ENCODE measurements at regions not wholly inside any gene's neighbourhood (a gene's known extent, or its start where the extent isn't known, plus 50 kb on each side); places are given as distances from the start of the nearest gene placed in this dataset.

GRCh38 chr2:30334762-30335363, 103.5 kb downstream of the LBH start:
- no peak for TF ChIP-seq CTCF (IDR thresholded peaks at IDR 0.05; ENCODE audit: poor library complexity, severe bottlenecking)
- no peak for TF ChIP-seq EZH2 (IDR thresholded peaks at IDR 0.05; ENCODE audit: borderline replicate concordance, insufficient read depth, low read length, poor library complexity, severe bottlenecking)
- no peak for TF ChIP-seq REST (IDR thresholded peaks at IDR 0.05; ENCODE audit: borderline replicate concordance)
- no peak for TF ChIP-seq RAD21 (conservative IDR thresholded peaks at IDR 0.05)
- no peak for TF ChIP-seq POLR2AphosphoS5 (IDR thresholded peaks at IDR 0.05)
- no peak for TF ChIP-seq SMC3 (conservative IDR thresholded peaks at IDR 0.05; ENCODE audit: poor library complexity)
- no peak for TF ChIP-seq EP300 (conservative IDR thresholded peaks at IDR 0.05; ENCODE audit: poor library complexity, severe bottlenecking)
- no peak for TF ChIP-seq TAF1 (IDR thresholded peaks at IDR 0.05; ENCODE audit: low read depth)
